GM21619 (cell line): ENCODE measurements at regions not wholly inside any gene's neighbourhood (a gene's known extent, or its start where the extent isn't known, plus 50 kb on each side); places are given as distances from the start of the nearest gene placed in this dataset.

Source experiments
- ATAC-seq: cut with Tn5 transposase; IDR thresholded peaks from one replicate; pipeline ENCODE4 v1.9.1; 2021; ENCODE audit not compliant: unreplicated experiment

- no peak for ATAC-seq
Observed at GRCh38 chr21:32184485-32184884, 94.4 kb downstream of the MIS18A start.

GRCh38 chr21:32184065-32184464 is 94.8 kb downstream of the MIS18A start:
- no peak for ATAC-seq

DNA sequence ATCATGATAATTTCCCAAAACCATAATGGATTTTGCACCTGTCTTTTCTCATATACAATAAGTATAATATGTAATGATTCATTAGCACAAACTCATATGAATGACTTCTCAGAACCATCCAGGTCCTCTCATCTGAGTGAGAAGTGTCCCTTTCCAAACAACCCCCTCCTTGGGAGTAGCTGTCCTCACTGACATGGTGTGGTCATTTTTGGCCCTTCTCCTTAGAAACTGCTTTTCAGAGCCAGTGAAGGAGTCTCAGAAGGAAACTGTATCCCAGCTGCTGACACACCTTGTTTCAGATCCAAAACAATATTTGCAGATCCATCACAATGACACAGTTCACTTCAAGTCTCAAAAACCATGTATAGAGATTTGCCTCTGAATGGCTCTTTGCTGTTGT is 95.5 kb downstream of the MIS18A start:
- no peak for ATAC-seq

GRCh38 chr21:32182449-32182848 is 96.4 kb downstream of the MIS18A start:
- no peak for ATAC-seq

DNA sequence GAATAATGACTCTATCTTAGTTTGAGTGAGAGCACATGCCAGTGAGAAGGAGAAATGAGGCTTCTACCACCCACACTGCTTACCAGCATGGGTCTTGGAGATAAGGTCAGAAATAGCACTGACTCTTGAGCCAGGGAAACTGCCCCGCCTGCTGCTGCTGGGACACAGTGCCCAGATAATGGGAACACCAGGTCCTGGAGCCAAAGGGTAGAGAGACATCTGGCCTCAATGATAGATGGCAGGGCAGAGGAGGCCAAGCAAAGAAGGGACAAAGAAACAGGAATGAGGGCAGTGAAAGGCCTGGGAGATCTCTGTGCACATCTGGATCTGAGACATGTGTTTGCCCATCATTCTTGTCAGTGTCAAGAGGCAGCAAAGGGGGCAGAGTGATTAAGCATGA is 97.4 kb downstream of the MIS18A start:
- no peak for ATAC-seq

DNA sequence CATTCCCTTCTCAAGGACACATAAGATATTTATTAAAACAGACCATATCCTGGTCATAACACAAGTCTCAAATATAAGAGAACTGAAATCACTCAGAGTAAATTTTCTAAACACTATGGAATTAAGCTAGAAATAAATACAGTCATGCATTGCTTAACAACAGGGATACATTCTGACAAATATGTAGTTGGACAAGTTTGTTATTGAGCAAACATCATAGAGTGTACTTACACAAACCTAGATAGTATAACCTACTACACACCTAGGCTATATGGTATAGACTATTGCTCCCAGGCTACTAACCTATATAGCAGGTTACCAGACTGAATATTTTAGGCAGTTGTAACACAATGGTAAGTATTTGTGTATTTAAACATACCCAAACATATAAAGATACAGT is 104.0 kb downstream of the MIS18A start:
- no peak for ATAC-seq

- ATAC-seq, result no peak
Observed at GRCh38 chr21:32173121-32173724, 105.6 kb downstream of the MIS18A start.

DNA sequence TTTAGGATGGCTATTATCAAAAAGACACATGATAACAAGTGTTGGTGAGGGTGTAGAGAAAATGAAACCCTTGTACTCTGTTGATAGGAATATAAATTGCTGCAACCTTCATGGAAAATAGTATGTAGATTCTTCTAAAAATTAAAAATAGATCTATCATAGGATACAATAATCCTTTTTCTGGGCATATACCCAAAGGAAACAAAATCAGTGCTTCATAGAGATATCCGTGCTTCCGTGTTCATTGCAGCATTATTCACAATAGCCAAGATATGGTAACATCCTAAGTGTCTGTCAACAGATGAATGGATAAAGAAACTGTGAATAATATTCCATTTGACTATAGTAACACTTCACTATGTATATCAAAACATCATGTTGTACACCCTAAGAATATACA is 106.7 kb downstream of the MIS18A start:
- no peak for ATAC-seq

DNA sequence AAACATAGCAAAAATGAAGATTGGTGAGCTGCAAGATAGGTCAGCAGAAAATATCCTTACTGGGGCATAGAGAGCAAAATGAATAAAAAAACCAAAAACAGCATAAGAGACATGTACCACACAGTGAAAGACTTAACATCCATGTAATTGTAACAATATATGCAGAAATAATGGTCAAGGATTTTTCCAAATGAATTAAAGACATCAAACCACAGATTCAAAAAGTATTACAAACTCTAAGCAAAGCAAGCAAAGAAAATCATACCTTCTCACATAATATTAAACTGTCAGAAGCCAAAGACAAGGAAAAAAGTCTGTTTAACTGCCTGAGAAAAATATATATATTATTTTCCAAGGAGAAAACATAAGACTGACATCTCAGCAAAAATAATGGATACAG is 111.3 kb downstream of the MIS18A start:
- no peak for ATAC-seq

DNA sequence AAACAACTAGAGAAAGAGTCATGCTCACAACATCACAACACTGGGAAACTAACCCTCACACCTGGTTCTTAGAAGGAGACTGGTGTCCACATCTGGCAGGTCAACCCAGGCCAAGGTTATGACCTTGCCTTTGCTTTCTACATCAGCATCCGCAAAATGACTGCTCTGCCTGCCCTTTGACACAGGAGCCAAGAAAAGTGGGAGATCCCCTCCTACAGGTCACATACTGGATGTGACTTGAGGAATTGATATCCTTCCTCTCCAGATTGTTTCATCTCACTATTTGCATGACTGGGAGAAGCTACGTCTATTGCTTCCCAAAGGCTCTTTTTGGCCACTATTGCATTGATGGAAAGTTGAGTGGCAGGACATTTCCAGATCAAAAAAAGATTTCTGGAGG is 115.5 kb downstream of the MIS18A start:
- ATAC-seq, result no peak

DNA sequence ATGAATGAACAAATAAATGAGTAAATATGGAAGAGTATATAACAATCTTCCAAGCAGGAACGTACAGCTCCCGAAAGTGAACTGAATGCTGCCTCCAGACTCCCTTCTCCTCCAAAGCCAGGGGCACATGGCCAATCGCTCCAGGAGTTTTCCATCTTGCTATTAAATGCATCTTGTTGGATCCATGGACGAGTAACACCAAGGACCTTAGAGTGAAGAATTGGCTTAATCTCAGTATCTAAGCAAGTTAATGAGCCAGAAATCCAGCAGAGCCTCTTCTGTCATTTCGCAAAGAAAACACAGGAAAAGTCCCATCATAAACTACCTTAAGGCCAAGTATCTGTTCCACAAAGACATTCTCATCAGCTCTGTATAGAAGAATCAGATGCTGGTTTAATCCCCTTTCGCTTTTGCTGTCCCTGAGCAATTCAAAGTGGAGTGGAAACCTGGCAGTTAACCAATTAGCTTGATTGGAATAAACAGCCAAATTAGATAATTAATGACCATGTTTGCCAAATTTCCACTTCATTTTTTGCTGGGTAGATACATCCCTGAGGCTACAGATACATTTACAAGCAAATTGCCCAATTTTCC is 116.0 kb downstream of the MIS18A start:
- ATAC-seq, result no peak

- no peak for ATAC-seq
Observed at GRCh38 chr21:32155226-32155625, 123.6 kb downstream of the MIS18A start.

GRCh38 chr21:32147041-32147440 is 131.8 kb downstream of the MIS18A start:
- ATAC-seq, result no peak

DNA sequence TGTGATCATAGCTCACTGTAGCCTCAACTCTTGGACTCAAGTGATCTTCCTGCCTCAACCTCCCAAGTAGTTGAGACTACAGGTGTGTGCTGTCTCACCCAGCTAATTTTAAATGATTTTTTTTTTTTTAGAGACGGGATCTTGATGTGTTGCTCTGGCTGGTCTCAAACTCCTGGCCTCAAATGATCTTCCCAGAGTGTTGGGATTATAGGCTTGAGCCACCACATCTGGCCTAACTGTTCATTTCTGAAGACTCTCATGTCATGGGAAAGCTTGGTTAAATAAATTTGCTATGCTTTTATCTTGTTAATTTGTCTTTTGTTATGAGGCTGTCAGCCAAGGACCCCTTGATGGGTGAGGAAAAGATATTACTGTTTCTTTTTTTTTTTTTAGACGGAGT is 134.0 kb downstream of the MIS18A start:
- no peak for ATAC-seq

GRCh38 chr21:32143241-32143939 is 135.5 kb downstream of the MIS18A start:
- ATAC-seq, result no peak

DNA sequence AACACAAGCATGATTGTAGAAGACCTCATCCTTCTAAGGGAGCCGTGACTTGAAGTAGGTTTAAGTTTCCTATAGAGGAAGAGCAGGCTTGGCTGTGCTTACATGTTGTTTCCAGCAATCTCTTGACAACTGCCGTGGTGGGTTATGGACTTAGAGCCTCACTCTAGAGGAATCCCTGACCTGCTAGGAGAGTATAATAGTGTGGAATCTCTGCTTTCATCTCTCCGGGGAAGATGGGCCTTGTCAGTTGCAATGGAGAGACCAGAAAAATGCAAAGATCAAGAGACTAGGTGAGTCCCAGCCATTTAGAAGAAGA is 137.6 kb downstream of the MIS18A start:
- no peak for ATAC-seq

DNA sequence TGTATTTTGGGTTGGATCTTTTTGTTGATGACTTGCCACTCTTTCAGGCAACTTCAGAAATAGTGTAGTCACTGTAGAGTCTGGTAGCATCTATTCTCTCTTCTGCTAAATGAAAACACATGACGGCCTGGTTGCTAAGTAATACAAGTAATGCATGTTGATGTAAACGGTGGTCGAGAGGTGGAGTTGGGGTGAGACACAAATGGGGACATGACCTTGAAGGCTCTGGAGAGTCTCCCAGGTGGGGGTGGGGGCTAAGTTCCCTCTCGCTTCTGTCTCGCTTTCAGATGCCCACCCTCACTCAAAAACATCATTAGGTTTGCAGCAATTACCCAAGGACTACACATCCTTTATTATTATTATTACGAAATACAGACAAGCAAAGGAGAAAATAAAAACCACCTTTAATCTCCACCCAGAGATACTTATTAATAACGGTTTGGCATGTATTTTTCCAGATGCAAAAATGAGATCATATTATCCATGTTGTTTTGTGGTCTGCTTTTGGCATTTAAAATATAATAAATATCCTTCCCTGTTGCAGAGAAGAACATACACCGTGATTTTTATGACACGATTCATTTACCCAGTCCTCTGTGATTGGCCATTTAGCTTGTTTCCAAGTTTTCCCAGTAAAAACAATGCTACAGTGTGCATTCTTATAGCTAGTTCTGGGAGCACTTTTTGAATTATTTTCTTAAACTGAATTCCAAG is 138.1 kb downstream of the MIS18A start:
- no peak for ATAC-seq

GRCh38 chr21:32140151-32140550 is 138.7 kb downstream of the MIS18A start:
- no peak for ATAC-seq

GRCh38 chr21:32138658-32139057 is 140.2 kb downstream of the MIS18A start:
- no peak for ATAC-seq

DNA sequence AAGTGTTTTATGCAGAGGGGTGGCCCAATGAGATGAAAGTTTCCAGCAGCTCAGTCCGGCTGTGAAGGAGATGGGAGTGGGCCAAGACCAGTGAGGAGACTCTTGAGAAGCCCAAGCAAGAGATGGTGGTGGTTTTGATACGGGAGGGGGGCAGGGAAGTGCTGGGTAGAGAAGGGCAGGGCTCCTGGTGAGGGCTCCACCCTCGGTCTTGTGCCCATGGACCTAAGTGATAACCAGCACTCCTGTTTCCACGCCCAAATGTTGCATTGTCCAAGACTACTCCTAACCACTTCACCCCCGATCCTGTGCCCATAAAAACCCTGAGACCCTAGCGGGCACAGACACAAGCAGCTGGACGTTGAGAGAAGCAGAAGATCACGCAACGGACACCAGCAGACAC is 140.9 kb downstream of the MIS18A start:
- no peak for ATAC-seq

DNA sequence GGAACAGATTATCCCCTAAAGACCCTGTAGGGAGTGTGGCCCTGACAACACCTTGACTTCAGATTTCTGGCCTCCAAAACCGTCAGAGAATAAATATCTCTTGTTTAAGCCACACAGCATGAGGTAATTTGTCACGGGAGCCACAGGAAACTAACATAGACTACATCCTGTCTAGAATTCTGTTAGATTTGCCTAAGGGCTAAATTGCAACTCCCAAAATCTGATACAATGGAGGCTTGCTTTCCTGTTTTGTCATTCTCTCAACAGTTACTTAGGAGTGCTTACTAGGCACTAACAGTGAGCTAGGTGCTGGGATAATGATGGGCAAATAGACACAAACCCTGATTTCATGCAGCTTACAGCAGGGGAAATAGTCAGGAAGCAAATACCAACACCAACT is 141.6 kb downstream of the MIS18A start:
- ATAC-seq, result no peak

DNA sequence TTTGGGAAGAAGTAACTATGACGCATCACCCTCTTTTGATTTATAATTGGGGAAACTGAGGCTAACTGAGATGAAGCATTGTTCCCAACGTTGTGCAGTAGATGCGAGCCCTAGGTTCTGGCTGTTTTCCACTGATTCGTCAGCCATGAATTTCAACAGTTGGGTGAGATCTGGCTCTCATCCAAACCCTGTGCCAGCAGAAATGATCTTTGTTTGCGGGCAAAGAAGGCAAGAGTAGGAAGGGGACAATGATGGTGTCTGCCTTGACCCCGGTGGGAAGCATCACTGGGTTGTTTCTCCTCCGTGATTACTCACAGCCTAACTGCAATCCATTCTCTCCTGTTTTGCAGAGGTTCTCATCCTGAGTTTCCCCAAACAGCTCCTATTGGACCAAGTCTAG is 142.3 kb downstream of the MIS18A start:
- ATAC-seq, result no peak
